Islet of Langerhans (tissue), 1 donor: ENCODE measurements at regions not wholly inside any gene's neighbourhood (a gene's known extent, or its start where the extent isn't known, plus 50 kb on each side); places are given as distances from the start of the nearest gene placed in this dataset.
"Not testable (repeated sequence)": the region's sequence is repeated elsewhere in the genome, so short reads cannot be mapped to it uniquely, and the experiment has no call there.

Source experiments
- FAIRE-seq: peaks from one replicate; lab custom pipeline; 2011; peaks lifted over from hg19 to GRCh38; lab: Jason Lieb, UNC

- FAIRE-seq, result no peak
Observed at GRCh38 chr11:93032580-93032979, 63.1 kb downstream of the MTNR1B start.

GRCh38 chr11:93033093-93033492, 63.6 kb downstream of the MTNR1B start:
- FAIRE-seq, result no peak

GRCh38 chr11:93034031-93034722, 64.7 kb downstream of the MTNR1B start:
- FAIRE-seq, result no peak

GRCh38 chr11:93034723-93035039, 65.2 kb downstream of the MTNR1B start:
- FAIRE-seq, result no peak

GRCh38 chr11:93038521-93038920, 69.1 kb downstream of the MTNR1B start:
- FAIRE-seq, result no peak

- no peak for FAIRE-seq
Observed at GRCh38 chr11:93039531-93040240, 70.2 kb downstream of the MTNR1B start.

- no peak for FAIRE-seq
Observed at GRCh38 chr11:93041682-93042081, 72.2 kb downstream of the MTNR1B start.

GRCh38 chr11:93043186-93043585, 73.7 kb downstream of the MTNR1B start:
- not testable (repeated sequence) for FAIRE-seq

GRCh38 chr11:93049740-93050139, 80.3 kb downstream of the MTNR1B start:
- FAIRE-seq, result no peak

- FAIRE-seq, result no peak
Observed at GRCh38 chr11:93051186-93051585, 81.7 kb downstream of the MTNR1B start.

GRCh38 chr11:93053864-93054263, 84.4 kb downstream of the MTNR1B start:
- FAIRE-seq, result no peak

- FAIRE-seq, result no peak
Observed at GRCh38 chr11:93054279-93054678, 84.8 kb downstream of the MTNR1B start.

- FAIRE-seq, result no peak
Observed at GRCh38 chr11:93054881-93055280, 85.4 kb downstream of the MTNR1B start.

GRCh38 chr11:93059117-93059957, 89.9 kb downstream of the MTNR1B start:
- peak; percentile 82 for FAIRE-seq

GRCh38 chr11:93063086-93063485, 93.6 kb downstream of the MTNR1B start:
- no peak for FAIRE-seq

GRCh38 chr11:93065074-93065674, 95.7 kb downstream of the MTNR1B start:
- not testable (repeated sequence) for FAIRE-seq

- no peak for FAIRE-seq
Observed at GRCh38 chr11:93067881-93068390, 98.5 kb downstream of the MTNR1B start.

GRCh38 chr11:93072229-93072914, 102.9 kb downstream of the MTNR1B start:
- no peak for FAIRE-seq

GRCh38 chr11:93073026-93073425, 103.6 kb downstream of the MTNR1B start:
- FAIRE-seq, result no peak

- no peak for FAIRE-seq
Observed at GRCh38 chr11:93073508-93074280, 104.2 kb downstream of the MTNR1B start.

- no peak for FAIRE-seq
Observed at GRCh38 chr11:93074352-93074751, 104.9 kb downstream of the MTNR1B start.
